Stomach (tissue), 8 donors: ENCODE measurements at regions not wholly inside any gene's neighbourhood (a gene's known extent, or its start where the extent isn't known, plus 50 kb on each side); places are given as distances from the start of the nearest gene placed in this dataset.

Experiments used
- DNase-seq, 2 donors: peaks; one replicate each; pipeline versions ENCODE4 v3.0.0 to v3.0.0-alpha.2; 2013 to 2019
- H3K27ac ChIP-seq, 5 donors: fragments of 200-600 bp in 4 of 5; sonication (generic) in 4 of 5; one replicate each; pipeline ENCODE4 v1.5.1; 2013 to 2019; ENCODE audit warnings: mild to moderate bottlenecking in 1 of 5, moderate library complexity in 1 of 5
- H3K27me3 ChIP-seq, 3 donors: fragments of 200-600 bp; sonication (generic); one replicate each; pipeline ENCODE4 v1.5.1; 2017 to 2019; ENCODE audit warnings: mixed run types in 1 of 3
- H3K36me3 ChIP-seq, 4 donors: fragments of 200-600 bp; sonication (generic); 1 replicate in 3 of 4; 2 replicates in 1 of 4; pipeline ENCODE4 v1.5.1; 2016 to 2019
- H3K4me1 ChIP-seq, 4 donors: fragments of 200-600 bp; sonication (generic); one replicate each; pipeline ENCODE4 v1.5.1; 2016 to 2019
- H3K4me3 ChIP-seq, 4 donors: fragments of 200-600 bp; sonication (generic) in 3 of 4; one replicate each; pipeline ENCODE4 v1.5.1; 2016 to 2019; ENCODE audit warnings: mild to moderate bottlenecking in 1 of 4
- H3K9me3 ChIP-seq, 4 donors: fragments of 200-600 bp; sonication (generic); one replicate each; pipeline ENCODE4 v1.5.1; 2016 to 2019
- EP300 ChIP-seq: sonication (generic); formaldehyde crosslinking; IDR thresholded peaks from one replicate; pipeline ENCODE4 v1.6.1; 2017; ENCODE audit warnings: antibody characterized with exemption
- POLR2A ChIP-seq, 4 donors: fragments of 450-650 bp; IDR thresholded peaks; one replicate each; pipeline ENCODE4 v1.6.1; 2016; ENCODE audit warnings: antibody characterized with exemption in 4 of 4, control low read depth in 2 of 4, mild to moderate bottlenecking in 1 of 4, moderate library complexity in 1 of 4
- POLR2AphosphoS5 ChIP-seq, 3 donors: sonication (generic); formaldehyde crosslinking; IDR thresholded peaks; one replicate each; pipeline ENCODE4 v1.6.1; 2016; ENCODE audit warnings: antibody characterized with exemption in 3 of 3
- WGBS, 5 donors: extraction: QIAGEN DNeasy Blood & Tissue Kit in 3 of 5; methylation state at CpG; one replicate each; pipeline versions ENCODE4 v1.1.5 to v1.1.7; 2013 to 2018; 5-methylcytosine and 5-hydroxymethylcytosine counted together
- intact Hi-C: fragments of 100-400 bp; cut with DNase I; formaldehyde crosslinking; loops from one replicate; pipeline ENCODE4 v1.15.1; 2023; ENCODE audit warnings: low total_unique reads
- TF ChIP-seq, protein P1 (sequence below), 7 experiments: fragments of 450-650 bp in 4 of 7; fragments of 200-600 bp in 3 of 7; sonication (generic) in 3 of 7; IDR thresholded peaks; one replicate each; pipeline ENCODE4 v1.5.1; 2016 to 2019; ENCODE audit warnings: antibody characterized with exemption in 7 of 7, control low read depth in 2 of 7, mild to moderate bottlenecking in 1 of 7
- donor health status: healthy with polysubstance abuse.
- donor health status: Bipolar disorder and iron deficiency.
- donor health status: healthy.

DNA sequence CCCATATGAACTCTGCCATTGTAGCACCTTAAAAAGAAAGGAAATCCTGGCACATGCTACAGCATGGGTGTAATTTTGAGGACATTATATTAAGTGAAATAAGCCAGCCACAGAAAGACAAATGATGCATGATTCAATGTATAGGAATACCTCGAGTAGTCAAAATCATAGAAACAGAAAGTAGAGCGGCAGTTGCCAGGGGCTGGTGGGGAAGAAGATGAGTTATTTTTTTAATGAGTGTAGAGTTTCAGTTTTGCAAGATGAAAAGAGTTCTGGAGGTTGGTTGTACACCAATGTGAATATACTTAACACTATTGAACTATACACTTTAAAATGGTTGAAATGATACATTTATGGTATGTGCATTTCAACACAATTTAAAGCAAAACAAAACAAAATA, 133.0 kb downstream of the ZDHHC21 start:
- Histone ChIP-seq H3K9me3 (no peaks in the 10 kb centered on the region), H3K36me3 (no peaks in the 10 kb centered on the region), H3K4me3 (no peak overlapping the region), H3K27me3 (no peaks in the 10 kb centered on the region), H3K27ac (no peak overlapping the region), H3K4me1 (no peaks in the 10 kb centered on the region)
- TF ChIP-seq POLR2AphosphoS5 (IDR thresholded peaks at IDR 0.05): no peak
- TF ChIP-seq EP300: no peak
- TF ChIP-seq POLR2A (IDR thresholded peaks at IDR 0.05): no peak
- TF ChIP-seq, protein P1, sequence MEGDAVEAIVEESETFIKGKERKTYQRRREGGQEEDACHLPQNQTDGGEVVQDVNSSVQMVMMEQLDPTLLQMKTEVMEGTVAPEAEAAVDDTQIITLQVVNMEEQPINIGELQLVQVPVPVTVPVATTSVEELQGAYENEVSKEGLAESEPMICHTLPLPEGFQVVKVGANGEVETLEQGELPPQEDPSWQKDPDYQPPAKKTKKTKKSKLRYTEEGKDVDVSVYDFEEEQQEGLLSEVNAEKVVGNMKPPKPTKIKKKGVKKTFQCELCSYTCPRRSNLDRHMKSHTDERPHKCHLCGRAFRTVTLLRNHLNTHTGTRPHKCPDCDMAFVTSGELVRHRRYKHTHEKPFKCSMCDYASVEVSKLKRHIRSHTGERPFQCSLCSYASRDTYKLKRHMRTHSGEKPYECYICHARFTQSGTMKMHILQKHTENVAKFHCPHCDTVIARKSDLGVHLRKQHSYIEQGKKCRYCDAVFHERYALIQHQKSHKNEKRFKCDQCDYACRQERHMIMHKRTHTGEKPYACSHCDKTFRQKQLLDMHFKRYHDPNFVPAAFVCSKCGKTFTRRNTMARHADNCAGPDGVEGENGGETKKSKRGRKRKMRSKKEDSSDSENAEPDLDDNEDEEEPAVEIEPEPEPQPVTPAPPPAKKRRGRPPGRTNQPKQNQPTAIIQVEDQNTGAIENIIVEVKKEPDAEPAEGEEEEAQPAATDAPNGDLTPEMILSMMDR (IDR thresholded peaks at IDR 0.05): no peak
- intact Hi-C loops: no loop called here
- no peak for DNase-seq
- 77 to 90% (median 86%) methylated on average over 2 of the region's 2 CpGs for WGBS, 5 donors

DNA sequence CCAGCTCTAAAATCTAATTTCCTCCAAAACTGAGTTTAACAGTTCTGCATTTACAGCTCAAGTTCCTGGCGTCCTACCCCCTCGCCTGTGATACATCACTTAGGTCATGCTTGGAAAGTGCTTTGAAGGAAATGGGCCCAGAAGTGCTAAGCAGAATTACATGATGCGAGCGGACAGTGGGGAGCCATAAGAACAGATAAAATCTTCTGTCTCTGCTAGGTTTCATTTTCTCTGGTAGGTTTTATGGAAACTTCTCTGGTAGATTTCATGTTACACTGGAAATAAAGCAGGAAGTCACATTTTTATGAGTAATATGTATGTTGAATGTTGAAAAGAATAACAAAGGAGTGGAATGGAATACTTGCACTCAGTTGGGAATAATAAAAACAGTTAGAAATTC, 138.3 kb downstream of the ZDHHC21 start:
- no peaks in the 10 kb centered on the region for H3K36me3 ChIP-seq
- no peaks in the 10 kb centered on the region for H3K27me3 ChIP-seq
- no peaks in the 10 kb centered on the region for H3K4me1 ChIP-seq
- peak in 1 of 2 donors; percentile 79 for DNase-seq
- H3K27ac ChIP-seq: no peak overlapping the region
- TF ChIP-seq POLR2AphosphoS5 (IDR thresholded peaks at IDR 0.05) (no peak), EP300 (no peak), POLR2A (IDR thresholded peaks at IDR 0.05) (no peak)
- TF ChIP-seq, protein P1 (IDR thresholded peaks at IDR 0.05): no peak
- H3K9me3 ChIP-seq: no peaks in the 10 kb centered on the region
- intact Hi-C loops: no loop called here
- WGBS, 5 donors: 65 to 90% (median 84%) methylated on average over 4 of the region's 4 CpGs
- H3K4me3 ChIP-seq: no peak overlapping the region

DNA sequence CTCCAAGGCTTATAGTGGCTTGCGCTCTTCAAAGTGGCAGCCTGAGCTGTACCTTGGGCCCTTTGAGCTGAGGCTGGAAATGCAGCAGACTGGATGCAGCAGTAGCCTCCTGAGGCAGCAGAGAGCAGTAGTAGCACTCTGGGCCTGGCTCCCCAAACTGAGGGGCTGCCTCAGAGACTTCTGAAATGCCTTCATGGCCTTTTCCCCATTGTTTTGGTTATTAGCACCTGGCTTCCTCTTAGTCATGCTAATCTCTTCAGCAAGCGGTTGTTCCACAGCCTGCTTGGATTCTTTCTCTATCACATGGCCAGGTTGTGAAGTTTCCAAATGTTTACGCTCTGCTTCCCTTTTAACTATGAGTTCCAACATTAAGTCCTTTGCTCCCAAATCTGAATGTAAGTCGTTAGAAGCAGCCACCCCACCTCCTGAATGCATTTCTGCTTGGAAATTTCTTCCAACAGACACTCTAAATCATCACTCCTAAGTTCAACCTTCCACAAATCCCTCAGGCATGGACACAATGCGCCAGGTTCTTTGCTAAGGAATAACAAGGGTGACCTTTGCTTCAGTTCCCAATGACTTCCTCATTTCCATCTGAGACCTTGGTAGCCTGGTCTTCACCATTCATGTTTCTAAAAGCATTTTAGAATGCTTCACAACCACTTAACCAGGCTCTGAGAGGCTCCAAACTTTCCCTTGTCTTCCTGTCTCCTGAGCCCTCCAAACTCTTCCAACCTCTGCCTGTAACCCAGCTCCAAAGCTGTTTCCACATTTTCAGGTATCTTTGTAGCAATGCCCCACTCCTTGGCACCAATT, 145.8 kb downstream of the ZDHHC21 start:
- no peaks in the 10 kb centered on the region for H3K36me3 ChIP-seq
- intact Hi-C loops: no loop called here
- no peak overlapping the region for H3K4me3 ChIP-seq
- no peak overlapping the region for H3K27ac ChIP-seq
- WGBS, 5 donors: 65 to 77% (median 73%) methylated on average over 4 to 5 of the region's 5 CpGs
- no peaks in the 10 kb centered on the region for H3K27me3 ChIP-seq
- H3K9me3 ChIP-seq: no peaks in the 10 kb centered on the region
- DNase-seq: no peak
- TF ChIP-seq POLR2AphosphoS5 (IDR thresholded peaks at IDR 0.05) (no peak), POLR2A (IDR thresholded peaks at IDR 0.05) (no peak), EP300 (no peak)
- TF ChIP-seq, protein P1 (IDR thresholded peaks at IDR 0.05): no peak
- no peaks in the 10 kb centered on the region for H3K4me1 ChIP-seq

DNA sequence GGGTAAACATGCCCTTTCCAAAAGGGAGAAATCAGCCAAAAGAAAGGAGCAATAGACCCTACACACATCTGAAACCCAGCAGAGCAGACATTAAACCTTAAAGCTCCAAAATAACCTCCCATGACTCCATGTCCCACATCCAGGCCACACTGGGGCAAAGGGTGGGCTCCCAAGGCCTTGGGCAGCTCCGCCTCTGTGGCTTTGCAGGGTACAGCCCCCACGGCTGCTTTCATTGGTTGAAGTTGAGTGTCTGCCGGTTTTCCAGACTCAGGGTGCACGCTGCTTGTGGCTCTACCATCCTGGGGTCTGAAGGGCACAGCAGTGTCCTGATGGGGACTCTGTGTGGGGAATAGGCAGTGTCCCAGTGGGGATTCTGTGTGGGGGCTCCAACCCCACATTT, 146.5 kb downstream of the ZDHHC21 start:
- intact Hi-C loops: no loop called here
- H3K27ac ChIP-seq: no peak overlapping the region
- H3K4me1 ChIP-seq: no peaks in the 10 kb centered on the region
- TF ChIP-seq POLR2A (IDR thresholded peaks at IDR 0.05): no peak
- no peak for TF ChIP-seq EP300
- TF ChIP-seq, protein P1 (IDR thresholded peaks at IDR 0.05): no peak
- TF ChIP-seq POLR2AphosphoS5 (IDR thresholded peaks at IDR 0.05): no peak
- H3K36me3 ChIP-seq: no peaks in the 10 kb centered on the region
- no peaks in the 10 kb centered on the region for H3K27me3 ChIP-seq
- H3K4me3 ChIP-seq: no peak overlapping the region
- 80 to 100% (median 94%) methylated on average over 1 to 4 of the region's 4 CpGs for WGBS, 5 donors
- no peak for DNase-seq
- no peaks in the 10 kb centered on the region for H3K9me3 ChIP-seq
